Esophagus (tissue), 2 donors: ENCODE measurements at regions not wholly inside any gene's neighbourhood (a gene's known extent, or its start where the extent isn't known, plus 50 kb on each side); places are given as distances from the start of the nearest gene placed in this dataset.
A peak's percentile ranks its signal among the peaks of the same experiment; 100 is the strongest.
"Not testable (repeated sequence)": the region's sequence is repeated elsewhere in the genome, so short reads cannot be mapped to it uniquely, and the experiment has no call there.

ENCODE experiments used
- H3K27ac ChIP-seq, 2 donors: one replicate each; pipeline ENCODE4 v1.5.1; 2013; ENCODE audit warnings: low read depth in 2 of 2, mild to moderate bottlenecking in 2 of 2, inconsistent platforms in 1 of 2, low read length in 1 of 2, moderate library complexity in 1 of 2
- H3K27me3 ChIP-seq, 2 donors: one replicate each; pipeline ENCODE4 v1.6.1; 2013; ENCODE audit warnings: low read length in 2 of 2, control low read depth in 1 of 2, mild to moderate bottlenecking in 1 of 2; ENCODE audit not compliant: insufficient read depth in 2 of 2, control insufficient read depth in 1 of 2
- H3K36me3 ChIP-seq, 2 donors: one replicate each; pipeline ENCODE4 v1.6.1; 2013; ENCODE audit warnings: low read length in 1 of 2; ENCODE audit not compliant: control insufficient read depth in 2 of 2, insufficient read depth in 2 of 2
- H3K4me1 ChIP-seq, 2 donors: one replicate each; pipeline ENCODE4 v1.6.1; 2013; ENCODE audit warnings: low read length in 1 of 2; ENCODE audit not compliant: control insufficient read depth in 2 of 2, insufficient read depth in 2 of 2
- H3K4me3 ChIP-seq, 2 donors: one replicate each; pipeline ENCODE4 v1.5.1; 2013; ENCODE audit warnings: low read length in 2 of 2, mild to moderate bottlenecking in 2 of 2, low read depth in 1 of 2, moderate library complexity in 1 of 2
- H3K9me3 ChIP-seq, 2 donors: one replicate each; pipeline ENCODE4 v1.6.1; 2013; ENCODE audit warnings: mild to moderate bottlenecking in 2 of 2, low read depth in 1 of 2, low read length in 1 of 2, moderate library complexity in 1 of 2; ENCODE audit not compliant: control insufficient read depth in 2 of 2, insufficient read depth in 1 of 2
- WGBS, 2 donors: extraction: QIAGEN DNeasy Blood & Tissue Kit; methylation state at CpG; one replicate each; pipeline ENCODE4 v1.1.7; 2013; 5-methylcytosine and 5-hydroxymethylcytosine counted together
- donor health status: healthy with polysubstance abuse.
- donor health status: Bipolar disorder and iron deficiency.

DNA sequence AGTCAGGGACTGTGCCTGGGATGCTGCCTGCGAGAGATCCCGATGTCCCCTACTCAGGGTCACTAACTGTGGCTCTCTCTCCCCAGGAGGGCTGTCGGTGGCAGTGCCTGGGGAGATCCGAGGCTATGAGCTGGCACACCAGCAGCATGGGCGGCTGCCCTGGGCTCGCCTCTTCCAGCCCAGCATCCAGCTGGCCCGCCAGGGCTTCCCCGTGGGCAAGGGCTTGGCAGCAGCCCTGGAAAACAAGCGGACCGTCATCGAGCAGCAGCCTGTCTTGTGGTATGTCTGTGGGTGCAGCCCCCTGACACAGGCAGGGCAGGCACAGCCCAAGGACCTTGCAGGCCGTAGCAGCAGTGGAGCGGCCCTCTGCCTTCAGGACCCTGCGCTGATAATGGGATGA is 3088.9 kb downstream of the RPIA start:
- H3K9me3 ChIP-seq, H3K27me3 ChIP-seq, H3K36me3 ChIP-seq, H3K4me3 ChIP-seq, H3K27ac ChIP-seq, H3K4me1 ChIP-seq: not testable (repeated sequence)
- WGBS, 2 donors: 64 to 71% methylated on average over 9 to 14 of the region's 14 CpGs

DNA sequence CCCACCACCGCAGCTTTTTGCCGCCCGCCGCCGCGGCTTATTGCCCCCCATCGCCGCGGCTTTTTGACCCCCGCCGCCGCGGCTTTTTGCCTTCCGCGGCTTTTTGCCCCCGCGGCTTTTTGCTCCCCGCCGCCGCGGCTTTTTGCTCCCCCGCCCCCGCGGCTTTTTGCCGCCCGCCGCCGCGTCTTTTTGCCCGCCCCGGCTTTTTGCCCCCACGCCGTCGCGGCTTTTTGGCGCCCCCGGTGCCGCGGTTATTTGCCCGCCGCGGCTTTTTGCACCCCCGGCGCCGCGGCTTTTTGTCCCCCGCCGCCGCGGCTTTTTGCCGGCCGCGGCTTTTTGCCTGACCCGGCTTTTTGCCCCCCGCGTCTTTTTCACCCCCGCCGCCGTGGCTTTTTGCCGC is 3061.8 kb upstream of the TEKT4 start:
- not testable (repeated sequence) for H3K27ac ChIP-seq, H3K4me1 ChIP-seq, H3K27me3 ChIP-seq, H3K9me3 ChIP-seq, H3K36me3 ChIP-seq
- H3K4me3 ChIP-seq: peak overlapping the region in 1 of 2 donors; percentile 34
- 1 to 2% methylated on average over 21 to 31 of the region's 60 CpGs for WGBS, 2 donors

DNA sequence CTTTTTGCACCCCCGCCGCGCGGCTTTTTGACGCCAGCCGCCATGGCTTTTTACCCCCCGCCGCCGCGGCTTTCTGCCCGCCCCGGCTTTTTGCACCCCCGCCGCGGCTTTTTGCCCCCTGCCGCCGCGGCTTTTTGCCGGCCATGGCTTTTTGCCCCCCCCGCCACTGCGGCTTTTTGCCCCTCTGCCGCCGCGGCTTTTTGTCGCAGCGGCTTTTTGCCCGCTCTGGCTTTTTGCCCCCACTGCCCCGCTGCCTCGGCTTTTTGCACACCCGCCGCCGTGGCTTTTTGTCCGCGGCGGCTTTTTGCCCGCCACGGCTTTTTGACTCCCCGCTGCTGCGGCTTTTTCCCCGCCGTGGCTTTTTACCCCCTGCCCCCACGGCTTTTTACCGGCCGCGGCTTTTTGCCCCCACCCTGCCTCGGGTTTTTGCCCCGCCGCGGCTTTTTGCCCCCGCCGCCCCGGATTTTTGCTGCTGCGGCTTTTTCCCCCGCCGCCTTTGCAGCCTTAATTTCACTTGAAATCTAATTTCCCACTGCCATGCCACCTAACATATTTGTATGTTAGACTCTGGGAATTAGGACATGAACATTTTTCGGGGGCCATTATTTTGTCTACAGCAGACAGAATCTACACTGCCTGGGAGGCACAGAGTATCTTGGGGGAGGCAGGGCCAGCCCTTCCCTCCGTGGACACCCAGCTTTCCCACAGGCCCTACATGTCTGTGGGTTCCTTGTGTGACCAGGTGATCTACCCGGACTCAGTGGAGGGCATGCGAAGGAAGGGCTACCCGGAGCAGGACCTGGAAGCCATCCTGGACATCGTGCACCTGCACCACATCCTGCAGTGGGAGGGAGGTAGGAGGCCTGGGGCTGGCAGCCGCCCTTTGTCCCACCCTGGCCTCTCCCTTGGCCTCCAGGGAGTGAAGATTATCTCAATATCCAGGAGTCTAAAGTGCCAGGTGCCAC is 3031.0 kb upstream of the TEKT4 start:
- no peaks in the 10 kb centered on the region for H3K9me3 ChIP-seq
- no peaks in the 10 kb centered on the region for H3K36me3 ChIP-seq
- H3K4me1 ChIP-seq: peaks cover 0 to 6% of the 10 kb centered on the region in 2 donors
- H3K4me3 ChIP-seq: peak overlapping the region in 1 of 2 donors; percentile 28
- H3K27me3 ChIP-seq: no peaks in the 10 kb centered on the region
- H3K27ac ChIP-seq: no peak overlapping the region
- 12 to 14% methylated on average over 58 to 62 of the region's 62 CpGs for WGBS, 2 donors

DNA sequence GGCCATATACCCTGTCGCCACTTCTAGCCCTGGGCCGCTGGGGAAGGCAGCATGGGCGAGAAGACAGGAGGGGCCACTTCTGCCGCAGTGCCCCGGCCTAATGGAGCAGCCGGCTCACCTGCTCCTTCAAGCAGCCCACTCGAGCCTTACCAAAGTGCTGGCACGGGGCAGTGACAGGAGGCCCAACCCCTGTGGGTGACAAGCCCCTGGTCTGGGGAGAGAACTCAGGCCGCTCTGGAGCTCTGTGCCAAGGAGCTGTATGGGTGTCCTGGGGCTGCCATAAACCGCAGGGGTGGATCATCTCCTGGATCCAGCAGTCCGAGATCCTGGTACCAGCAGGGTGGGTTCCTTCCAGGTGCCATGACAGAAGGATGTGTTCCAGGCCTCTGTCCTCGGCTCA is 3029.0 kb upstream of the TEKT4 start:
- not testable (repeated sequence) for H3K27me3 ChIP-seq, H3K36me3 ChIP-seq, H3K4me3 ChIP-seq, H3K27ac ChIP-seq, H3K9me3 ChIP-seq, H3K4me1 ChIP-seq
- 89 to 90% methylated on average over 12 of the region's 12 CpGs for WGBS, 2 donors

DNA sequence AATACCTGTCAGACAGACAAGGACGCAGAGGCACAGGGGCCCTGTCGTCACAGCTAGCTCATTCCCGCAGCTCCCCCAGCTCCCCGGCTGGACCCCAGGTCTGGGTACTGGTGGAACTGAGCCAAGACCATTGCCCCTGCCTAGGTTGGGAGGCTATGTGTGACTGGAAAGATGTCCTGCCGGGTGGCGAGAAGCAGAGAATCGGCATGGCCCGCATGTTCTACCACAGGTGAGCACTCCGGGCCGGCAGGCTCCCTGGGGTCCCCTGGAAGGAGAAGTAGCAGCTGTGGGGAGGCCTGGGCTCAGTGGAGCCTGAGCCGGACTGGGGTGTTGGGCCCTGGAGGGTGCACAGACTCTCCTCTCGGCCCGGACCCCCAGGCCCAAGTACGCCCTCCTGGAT is 3028.3 kb upstream of the TEKT4 start:
- not testable (repeated sequence) for H3K4me1 ChIP-seq, H3K4me3 ChIP-seq, H3K9me3 ChIP-seq, H3K27me3 ChIP-seq, H3K27ac ChIP-seq, H3K36me3 ChIP-seq
- 94 to 95% methylated on average over 11 to 14 of the region's 14 CpGs for WGBS, 2 donors

DNA sequence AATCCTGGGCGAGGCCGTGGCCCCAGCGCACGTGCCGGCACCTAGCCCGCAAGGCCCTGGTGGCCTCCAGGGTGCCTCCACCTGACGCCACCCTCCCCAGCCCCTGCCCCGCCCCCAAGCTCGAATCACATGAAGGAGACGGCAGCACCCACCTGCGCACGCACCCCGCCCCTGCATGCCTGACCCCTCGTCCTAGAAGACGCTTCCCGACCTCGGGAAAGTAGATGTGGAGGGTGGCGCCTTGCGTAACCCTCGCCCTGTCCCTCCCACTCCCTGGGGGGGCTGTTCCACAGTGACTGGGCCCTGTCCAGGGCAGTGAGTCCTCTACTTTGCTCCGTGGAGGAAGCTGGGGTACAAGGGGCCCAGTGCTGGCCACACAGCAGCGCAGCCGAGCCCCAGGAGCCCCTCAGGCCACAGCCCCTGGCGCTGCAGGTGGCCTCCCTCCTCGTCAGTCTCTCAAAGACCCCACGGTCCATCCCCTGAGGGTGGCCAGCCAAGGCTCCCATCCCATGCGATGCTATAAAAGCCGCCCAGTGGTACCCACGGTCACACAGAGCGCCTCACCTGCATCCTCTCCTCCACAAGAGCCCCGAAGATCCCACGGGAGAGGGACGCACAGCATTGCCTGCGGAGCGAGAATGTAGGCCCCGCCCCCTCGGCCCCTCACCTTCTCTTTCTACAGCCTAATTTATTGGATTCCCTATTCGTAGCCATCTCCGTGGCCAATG is 3027.3 kb upstream of the TEKT4 start:
- H3K27me3 ChIP-seq, H3K27ac ChIP-seq: not testable (repeated sequence)
- WGBS, 2 donors: 82 to 86% methylated on average over 30 to 39 of the region's 39 CpGs

DNA sequence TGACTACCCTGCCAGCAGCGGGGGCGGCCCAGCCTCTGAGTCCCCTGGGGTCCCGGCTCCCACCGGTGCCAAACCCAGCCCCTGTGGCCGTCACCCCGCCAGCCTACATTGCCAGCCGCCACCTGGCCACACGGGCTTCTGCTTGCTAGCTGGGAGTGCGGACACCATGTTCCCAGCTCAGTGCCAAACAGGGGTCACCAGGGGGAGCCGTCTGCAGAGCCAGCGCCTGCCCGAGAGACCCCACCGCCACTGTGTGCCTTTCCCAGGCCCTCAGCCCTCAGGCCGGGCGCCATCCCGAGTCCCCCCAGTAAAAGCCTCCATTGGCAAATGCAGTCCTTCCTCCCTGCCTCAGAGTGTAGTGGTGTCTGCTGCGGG is 3026.8 kb upstream of the TEKT4 start:
- not testable (repeated sequence) for H3K36me3 ChIP-seq, H3K4me3 ChIP-seq, H3K9me3 ChIP-seq, H3K27me3 ChIP-seq, H3K4me1 ChIP-seq, H3K27ac ChIP-seq
- WGBS, 2 donors: 81 to 86% methylated on average over 17 of the region's 17 CpGs

More for the DNA sequence above, 3027.3 kb upstream of the TEKT4 start:
- not testable (repeated sequence) for H3K4me3 ChIP-seq, H3K4me1 ChIP-seq, H3K36me3 ChIP-seq, H3K9me3 ChIP-seq

DNA sequence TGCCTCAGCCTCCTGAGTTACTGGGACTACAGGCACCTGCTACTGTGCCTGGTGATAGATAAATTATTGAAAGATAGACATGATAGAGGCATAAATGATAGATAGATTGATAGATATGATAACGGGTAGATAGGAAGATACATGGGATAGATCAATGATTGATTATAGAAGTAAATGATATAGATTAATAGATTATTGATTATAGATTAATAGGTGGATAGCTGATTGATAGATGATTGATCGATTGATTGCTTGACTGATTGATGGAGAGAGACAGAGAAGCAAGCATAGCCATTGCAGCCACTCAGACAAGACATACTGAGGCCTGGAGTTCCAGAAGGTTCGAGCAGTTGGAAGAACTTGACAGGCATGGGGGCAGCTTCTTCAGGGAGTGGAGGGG is 3024.8 kb upstream of the TEKT4 start:
- not testable (repeated sequence) for H3K36me3 ChIP-seq
- 78% methylated on average over 3 of the region's 3 CpGs for WGBS, 2 donors

DNA sequence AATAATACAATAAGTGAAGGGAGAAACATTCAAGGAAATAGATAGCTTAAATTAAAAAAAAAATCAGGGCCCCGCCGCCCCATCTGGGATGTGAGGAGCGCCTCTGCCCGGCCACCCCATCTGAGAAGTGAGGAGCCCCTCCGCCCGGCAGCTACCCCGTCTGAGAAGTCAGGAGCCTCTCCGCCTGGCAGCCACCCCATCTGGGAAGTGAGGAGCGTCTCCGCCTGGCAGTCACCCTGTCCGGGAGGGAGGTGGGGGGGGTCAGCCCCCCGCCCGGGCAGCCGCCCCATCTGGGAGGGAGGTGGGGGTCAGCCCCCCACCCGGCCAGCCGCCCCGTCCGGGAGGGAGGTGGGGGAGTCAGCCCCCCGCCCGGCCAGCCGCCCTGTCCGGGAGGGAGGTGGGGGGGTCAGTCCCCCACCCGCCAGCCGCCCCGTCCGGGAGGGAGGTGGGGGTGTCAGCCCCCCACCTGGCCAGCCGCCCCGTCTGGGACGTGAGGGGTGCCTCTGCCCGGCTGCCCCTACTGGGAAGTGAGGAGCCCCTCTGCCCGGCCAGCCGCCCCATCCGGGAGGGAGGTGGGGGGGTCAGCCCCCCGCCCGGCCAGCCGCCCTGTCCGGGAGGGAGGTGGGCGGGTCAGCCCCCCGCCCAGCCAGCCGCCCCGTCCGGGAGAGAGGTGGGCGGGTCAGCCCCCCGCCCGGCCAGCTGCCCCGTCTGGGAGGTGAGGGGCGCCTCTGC is 3019.4 kb upstream of the TEKT4 start:
- H3K4me1 ChIP-seq, H3K27ac ChIP-seq, H3K4me3 ChIP-seq, H3K36me3 ChIP-seq, H3K9me3 ChIP-seq, H3K27me3 ChIP-seq: not testable (repeated sequence)
- 94 to 97% methylated on average over 24 to 47 of the region's 47 CpGs for WGBS, 2 donors

More for the DNA sequence above, 3024.8 kb upstream of the TEKT4 start:
- H3K9me3 ChIP-seq, H3K4me3 ChIP-seq, H3K27me3 ChIP-seq, H3K4me1 ChIP-seq, H3K27ac ChIP-seq: not testable (repeated sequence)
